ENCODE measurements at regions not wholly inside any gene's neighbourhood (a gene's known extent, or its start where the extent isn't known, plus 50 kb on each side); places are given as distances from the start of the nearest gene placed in this dataset.

GRCh38 chr4:24279911-24280375 lies 304.4 kb downstream of the DHX15 start:
- Histone ChIP-seq H3K4me3 (no peak overlapping the region), H3K9me3 (no peaks in the 10 kb centered on the region), H3K4me1 (no peaks in the 10 kb centered on the region), H3K27ac (no peak overlapping the region), H3K36me3 (no peaks in the 10 kb centered on the region), H3K27me3 (no peaks in the 10 kb centered on the region)
- intact Hi-C loops (cut with DNase I) = no loop called here
- TF ChIP-seq CTCF (IDR thresholded peaks at IDR 0.05) = no peak
- ATAC-seq (no peak), DNase-seq (no peak)

DNA sequence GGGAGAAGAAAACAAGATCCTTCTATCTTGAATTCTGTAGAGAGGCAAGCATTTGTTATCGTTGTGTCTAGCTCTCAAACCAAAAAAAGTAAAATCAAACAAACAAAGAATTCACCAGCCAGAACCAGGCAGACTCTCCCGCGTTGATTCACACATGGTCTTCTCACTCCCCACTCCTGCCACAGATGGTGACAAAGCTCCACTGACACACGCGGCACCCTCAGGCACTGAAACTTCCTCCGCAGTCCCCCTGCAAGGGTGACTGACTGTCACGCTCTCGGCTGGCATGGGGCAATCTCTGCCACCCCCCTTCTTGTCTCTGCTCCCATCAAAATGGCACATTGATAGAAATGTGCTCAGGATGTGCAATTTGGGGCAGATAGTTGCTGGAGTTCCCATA lies 304.9 kb downstream of the DHX15 start:
- TF ChIP-seq CTCF (IDR thresholded peaks at IDR 0.05) = no peak
- H3K27ac ChIP-seq = no peak overlapping the region
- intact Hi-C loops (cut with DNase I) = no loop called here
- DNase-seq = no peak
- ATAC-seq = no peak
- no peaks in the 10 kb centered on the region for H3K4me1 ChIP-seq
- H3K9me3 ChIP-seq = no peaks in the 10 kb centered on the region
- H3K36me3 ChIP-seq = no peaks in the 10 kb centered on the region
- no peak overlapping the region for H3K4me3 ChIP-seq
- no peaks in the 10 kb centered on the region for H3K27me3 ChIP-seq

GRCh38 chr4:24278693-24279092 lies 305.7 kb downstream of the DHX15 start:
- H3K36me3 ChIP-seq = no peaks in the 10 kb centered on the region
- DNase-seq = no peak
- ATAC-seq = no peak
- no peaks in the 10 kb centered on the region for H3K9me3 ChIP-seq
- H3K4me1 ChIP-seq = no peaks in the 10 kb centered on the region
- H3K4me3 ChIP-seq = no peak overlapping the region
- H3K27me3 ChIP-seq = no peaks in the 10 kb centered on the region
- intact Hi-C loops (cut with DNase I) = no loop called here
- TF ChIP-seq CTCF (IDR thresholded peaks at IDR 0.05) = no peak
- no peak overlapping the region for H3K27ac ChIP-seq

DNA sequence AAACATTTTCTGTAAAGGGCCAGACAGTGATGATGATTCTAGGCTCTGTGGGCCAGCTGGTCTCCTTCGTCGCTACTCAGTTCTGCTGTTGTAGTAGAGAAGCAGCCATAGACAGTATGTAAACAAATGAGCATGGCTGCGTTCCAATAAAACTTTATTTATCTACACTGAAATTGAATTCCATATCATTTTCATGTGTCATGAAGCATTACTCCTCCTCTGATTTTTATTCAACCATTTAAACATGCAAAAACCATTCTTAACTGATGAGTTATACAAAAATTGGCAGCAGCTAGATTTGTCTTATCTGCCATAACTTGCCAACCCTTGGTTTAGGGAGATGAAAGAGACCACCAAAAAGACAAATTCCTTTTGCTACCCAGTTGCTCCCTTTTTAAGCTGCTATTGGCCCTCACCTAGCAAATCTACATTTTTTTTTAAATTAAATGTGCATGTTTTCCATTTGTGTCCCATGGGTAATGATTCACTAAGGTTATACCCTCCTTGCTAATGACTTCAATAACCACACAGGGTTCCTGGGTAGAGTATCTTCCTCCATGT lies 309.9 kb downstream of the DHX15 start:
- no peak for DNase-seq
- intact Hi-C loops (cut with DNase I) = no loop called here

GRCh38 chr4:24273136-24273535 lies 311.2 kb downstream of the DHX15 start:
- no peak for TF ChIP-seq CTCF (IDR thresholded peaks at IDR 0.05)
- no peaks in the 10 kb centered on the region for H3K27me3 ChIP-seq

More for the DNA sequence above, 309.9 kb downstream of the DHX15 start:
- Histone ChIP-seq H3K27me3 (no peaks in the 10 kb centered on the region), H3K4me1 (no peaks in the 10 kb centered on the region), H3K27ac (no peak overlapping the region), H3K9me3 (no peaks in the 10 kb centered on the region), H3K4me3 (no peak overlapping the region), H3K36me3 (no peaks in the 10 kb centered on the region)
- no peak for TF ChIP-seq CTCF (IDR thresholded peaks at IDR 0.05)
- no peak for ATAC-seq

More at GRCh38 chr4:24273136-24273535, 311.2 kb downstream of the DHX15 start:
- no peak for ATAC-seq
- intact Hi-C loops (cut with DNase I) = no loop called here
- DNase-seq = no peak
- Histone ChIP-seq H3K27ac (no peak overlapping the region), H3K9me3 (no peaks in the 10 kb centered on the region), H3K4me3 (no peak overlapping the region), H3K4me1 (no peaks in the 10 kb centered on the region), H3K36me3 (no peaks in the 10 kb centered on the region)
